IPS-NIHi11 (cell line): ENCODE measurements at regions not wholly inside any gene's neighbourhood (a gene's known extent, or its start where the extent isn't known, plus 50 kb on each side); places are given as distances from the start of the nearest gene placed in this dataset.
A peak's percentile ranks its signal among the peaks of the same experiment; 100 is the strongest.

Source experiments
- DNase-seq: peaks from one replicate; pipeline ENCODE4 v3.0.0; 2012; ENCODE audit warnings: mixed read lengths, low spot score

DNA sequence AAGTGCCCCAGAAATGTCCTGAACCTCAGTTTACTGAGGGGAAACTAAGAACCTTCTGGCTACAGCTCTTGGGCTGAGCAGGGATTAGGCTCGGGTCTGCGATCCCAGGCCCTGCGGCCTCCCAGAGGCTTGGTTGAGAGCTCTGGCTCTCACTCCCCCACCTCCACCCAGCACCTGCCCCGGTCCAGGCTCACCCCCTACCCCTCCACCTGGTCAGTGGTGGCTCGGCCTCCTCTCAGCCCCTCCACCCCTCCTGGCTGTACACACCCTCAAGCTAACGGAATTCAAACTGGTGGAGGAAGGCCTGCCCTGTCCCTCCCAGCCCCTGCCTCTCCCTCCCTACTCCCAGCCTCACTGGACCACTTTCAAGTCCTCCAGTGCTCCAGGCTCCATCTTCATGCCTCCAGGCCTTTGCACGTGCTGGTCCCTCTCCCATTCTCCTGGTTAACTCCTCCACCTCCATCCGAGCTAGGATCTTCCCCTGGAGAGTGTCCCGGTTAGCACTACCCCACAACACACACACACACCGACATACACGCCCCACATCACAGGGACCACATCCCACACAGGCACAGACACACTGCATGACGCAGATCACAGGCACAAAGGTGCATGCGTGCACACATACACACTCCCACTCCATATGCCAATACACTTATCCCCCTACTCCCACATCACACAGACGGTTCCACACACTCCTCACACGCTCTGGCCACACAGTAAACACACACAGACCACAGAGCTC lies 130.9 kb downstream of the C9orf50 start:
- DNase-seq = no peak

DNA sequence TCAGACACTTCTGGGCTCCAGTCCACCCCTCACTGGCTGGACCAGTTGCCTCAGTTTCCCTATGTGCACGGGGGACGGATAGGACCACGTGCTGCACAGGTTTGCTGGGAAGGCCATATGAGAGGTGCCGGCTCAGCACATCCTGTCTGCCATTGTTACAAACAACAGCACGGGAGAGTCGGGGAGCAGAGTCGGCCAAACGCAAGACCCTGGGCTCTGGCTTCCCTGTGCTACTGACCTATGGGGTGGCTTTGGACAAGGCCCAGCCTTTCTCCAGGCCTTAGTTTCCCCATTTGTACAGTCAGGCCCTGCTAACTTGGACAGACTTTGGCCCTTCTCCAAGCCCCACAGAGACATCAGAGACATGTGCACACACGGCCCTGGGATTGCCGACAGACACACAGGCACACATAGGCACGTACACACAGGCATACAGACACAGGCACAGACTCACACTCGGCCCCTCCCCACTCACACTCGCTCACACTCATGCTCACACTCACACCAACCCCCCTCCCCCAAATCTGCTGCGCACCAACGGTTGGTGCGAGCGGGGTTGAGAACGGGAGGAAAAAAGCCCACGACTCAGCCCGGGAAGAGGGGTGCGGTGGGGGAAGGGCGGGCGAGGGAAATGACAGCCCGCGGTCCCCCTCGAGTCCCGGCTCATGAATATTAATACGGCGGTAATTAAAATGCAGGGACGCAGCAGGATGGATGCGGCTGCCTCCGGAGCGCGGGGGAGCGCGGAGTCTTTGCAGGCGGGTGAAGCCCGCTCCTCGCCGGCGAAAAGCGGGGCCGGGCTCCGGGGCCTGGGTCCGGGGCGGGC lies 133.0 kb downstream of the C9orf50 start:
- no peak for DNase-seq

DNA sequence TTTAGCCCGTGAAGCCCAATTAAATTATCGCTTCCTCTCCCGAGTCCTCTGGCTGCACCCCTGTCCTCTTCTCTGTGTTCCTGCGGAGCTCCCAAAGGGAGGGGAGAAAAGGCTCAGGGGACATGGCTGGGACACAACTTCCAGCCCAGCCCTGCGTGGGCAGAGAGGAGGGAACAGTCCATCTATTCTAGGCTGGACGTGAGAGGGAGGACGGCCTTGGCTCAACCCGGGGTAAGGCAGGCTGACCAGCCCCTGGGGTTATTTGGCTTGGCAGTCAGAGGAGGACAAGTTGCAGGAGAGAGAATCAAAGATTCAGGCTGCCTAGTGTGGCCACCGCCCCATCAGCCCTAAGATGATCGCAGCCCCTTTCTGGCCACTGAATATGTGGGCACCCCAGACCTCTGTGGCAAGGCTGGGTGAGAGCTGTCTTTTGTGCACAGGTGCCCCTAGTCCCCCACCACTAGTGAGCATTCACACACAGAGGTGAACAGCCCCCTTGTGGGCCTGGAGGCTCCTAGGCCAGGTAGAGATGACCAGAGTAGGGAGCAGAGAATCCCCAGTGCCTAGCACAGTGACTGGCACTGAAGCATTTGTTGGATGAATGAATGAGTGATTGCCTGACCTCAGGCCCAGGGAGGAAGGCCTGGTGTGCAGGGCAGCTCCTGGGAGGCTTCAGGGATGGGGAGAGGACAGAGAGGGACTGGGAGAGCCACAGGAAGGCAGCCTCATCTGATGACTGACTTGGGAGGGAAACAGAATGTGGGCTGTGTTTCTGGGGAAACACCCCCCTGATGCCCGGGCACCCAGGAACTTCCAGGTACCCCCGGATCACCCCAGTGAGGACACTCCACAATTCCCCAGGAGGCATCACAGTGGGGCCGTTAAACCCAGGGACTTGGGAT lies 133.9 kb downstream of the C9orf50 start:
- no peak for DNase-seq

DNA sequence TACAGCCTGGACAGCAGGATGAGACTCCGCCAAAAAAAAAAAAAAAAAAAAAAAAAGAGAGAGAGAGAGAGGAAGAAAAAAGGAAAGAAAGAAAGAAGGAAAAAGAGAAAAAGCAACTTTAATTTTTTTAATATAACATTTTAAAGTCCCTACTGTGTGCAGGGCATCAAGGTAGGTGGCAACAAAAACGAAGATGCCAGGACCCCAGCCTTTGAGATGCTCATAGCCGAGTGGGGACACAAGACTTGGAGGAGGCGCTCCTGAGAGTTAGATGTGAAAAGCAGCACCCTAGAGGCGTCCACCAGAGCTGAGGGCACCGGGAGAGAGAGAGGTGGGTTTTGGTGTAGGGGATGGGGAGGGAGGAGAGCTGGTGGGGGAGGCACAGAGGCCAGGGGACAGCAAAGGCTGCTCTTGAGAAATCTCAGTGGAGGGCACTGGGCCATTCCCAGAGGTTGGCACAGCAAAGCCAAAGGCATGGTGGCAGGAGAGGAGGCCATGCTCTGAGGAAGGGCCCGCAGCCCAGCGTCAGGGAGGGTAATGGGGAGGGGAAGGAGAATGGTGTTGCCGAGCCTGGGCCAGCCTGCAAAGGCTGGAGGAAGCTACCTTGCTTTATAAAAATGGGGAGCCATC lies 135.6 kb downstream of the C9orf50 start:
- no peak for DNase-seq

DNA sequence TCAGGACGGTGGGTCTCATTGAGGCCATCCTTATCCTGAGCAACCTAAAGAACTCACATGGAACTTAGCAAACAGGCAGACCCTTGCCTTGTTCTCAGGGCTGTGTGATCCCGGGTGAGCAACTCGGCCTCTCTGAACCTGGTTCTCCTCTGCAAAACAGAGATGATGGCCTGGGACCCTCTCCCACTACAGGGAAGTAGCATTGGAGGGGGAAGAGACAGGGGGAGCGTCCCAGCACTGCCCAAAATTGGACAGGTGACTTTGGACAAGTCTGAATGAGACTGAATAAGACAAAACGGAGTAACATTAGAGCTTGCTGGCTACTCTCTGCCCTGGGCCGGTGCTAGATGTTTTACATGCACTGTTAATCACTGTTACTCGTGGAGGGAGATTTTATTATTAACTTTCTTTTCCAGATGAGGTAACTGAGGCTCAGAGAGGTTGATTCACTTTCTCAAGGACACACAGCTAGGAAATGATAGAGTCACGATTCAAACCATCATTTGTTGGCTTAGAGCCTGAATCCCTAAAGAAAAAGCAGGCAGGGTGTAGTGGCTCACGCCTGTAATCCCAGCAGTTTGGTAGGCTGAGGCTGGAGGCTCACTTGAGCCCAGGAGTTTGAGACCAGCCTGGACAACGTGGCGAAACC lies 136.4 kb downstream of the C9orf50 start:
- DNase-seq = no peak

DNA sequence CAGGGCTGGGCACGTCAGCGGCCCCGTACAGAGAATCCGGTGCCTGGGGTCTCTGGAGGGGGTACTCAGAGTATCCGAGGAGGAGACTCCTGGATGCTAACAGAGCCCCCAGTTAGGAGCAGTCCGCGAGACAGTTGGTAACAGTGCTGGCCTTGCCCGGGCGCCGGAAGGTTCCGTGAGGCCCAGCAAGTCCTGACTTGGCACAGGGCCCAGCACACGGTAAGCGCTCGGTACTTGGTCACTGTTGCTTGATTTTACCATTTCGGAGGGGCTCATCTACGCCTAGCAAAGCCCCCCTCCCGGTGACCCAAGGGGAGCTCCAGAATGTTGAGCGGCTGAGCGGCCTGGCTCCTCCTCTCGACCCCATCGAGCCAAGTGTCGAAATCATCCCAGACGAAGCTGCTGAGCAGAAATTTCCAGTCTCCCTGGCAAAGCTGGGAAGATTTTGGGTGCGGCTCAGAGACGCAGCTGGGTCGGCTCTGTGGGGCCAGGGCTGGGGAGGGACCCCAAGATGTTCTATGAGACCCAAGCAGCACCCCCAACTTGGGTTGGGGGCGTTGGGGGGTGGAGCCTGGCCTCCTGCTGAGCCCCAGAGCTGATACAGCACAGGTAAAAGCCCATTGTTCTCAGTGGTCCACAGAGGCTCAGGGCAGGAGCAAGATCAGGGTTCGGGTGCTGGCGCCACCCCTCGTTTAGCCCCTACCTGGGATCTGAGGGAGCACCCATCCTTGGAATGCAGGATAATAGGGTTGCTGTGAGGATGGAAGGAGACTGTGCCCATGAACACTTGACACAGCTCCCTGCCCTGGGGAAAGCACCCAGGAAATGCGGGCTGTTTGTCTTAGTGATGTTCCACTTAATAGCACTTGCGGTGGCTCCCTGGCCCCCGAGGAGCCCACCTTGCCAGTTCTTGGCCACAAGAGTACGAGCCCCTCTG lies 137.2 kb downstream of the C9orf50 start:
- DNase-seq = no peak

DNA sequence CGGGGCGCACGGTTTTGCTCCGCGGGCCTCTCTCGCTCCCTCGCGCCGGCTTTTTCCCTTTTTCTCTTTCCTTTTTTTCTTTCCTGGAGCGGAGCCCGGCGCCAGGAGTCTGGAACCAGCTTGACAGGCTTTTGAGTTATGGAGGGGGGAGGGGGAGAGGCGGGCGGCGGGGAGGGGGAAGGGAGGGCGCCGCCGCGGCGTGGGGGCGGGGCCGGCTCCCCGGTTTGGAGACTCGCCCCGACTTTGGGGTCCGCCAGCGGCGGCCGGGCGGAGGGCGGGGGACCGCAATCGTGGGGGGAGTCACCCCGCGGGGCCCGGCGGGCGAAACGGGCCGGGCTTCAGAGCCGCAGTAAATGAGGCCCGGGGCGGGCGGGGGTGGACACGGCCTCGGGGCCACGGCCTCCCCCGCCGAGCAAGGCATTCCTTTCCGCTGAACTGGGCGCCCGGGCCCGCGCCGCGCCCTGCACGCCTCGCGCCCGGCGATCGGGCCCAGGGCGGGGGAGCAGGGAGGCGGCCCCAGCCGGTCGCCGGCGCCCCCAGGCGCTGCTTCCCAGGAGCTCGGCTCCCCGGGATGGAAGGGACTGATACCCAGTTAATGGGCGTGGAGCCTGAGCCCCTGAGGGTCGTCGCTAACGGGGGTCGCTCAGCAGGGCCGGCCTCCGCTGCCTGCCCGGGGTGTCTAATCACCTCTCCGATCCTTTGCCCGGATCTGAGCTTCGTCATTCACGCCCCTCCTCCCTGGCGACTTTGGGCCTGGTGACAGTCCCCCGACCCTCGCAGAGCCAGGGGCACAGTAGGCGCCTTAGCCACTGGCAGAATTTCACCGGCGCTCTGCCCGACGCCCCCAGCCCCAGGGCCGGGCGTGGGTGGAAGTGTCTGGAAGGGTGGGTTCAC lies 138.1 kb downstream of the C9orf50 start:
- peak; percentile 80 for DNase-seq

DNA sequence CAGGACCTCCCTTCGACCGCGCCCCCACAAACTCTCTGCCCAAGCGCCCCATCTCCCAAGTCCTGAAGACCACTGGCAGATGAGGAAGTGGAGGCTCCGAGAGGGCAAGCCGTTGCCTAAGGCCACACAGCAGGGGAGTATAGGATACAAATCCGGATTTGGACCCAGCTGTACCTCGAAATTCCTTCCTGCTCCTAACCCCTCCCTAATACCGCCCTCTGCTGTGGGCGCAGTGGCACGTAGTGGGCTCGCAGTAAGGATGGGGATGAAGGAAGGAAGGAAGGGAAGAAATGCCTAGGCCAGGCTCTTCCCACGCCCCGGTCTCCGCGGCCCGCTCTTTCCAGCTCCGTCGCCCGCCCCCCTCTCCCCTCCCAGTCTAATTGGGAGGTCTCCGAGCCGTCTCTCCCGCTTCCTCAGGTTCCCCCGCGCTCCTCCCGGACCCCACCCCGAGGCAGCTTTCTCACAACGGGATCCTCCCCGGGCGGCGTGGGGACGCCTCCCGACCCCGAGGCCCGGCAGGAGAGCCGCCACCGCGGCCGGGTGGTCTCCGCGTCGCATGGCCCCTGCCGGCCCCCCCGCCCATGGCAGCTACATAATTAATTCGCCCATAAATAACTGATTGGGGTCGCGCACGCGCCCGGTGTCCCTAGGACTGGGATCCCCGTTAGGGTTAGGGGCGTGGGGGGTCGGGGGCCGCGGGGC lies 138.9 kb downstream of the C9orf50 start:
- peak; percentile 50 for DNase-seq

DNA sequence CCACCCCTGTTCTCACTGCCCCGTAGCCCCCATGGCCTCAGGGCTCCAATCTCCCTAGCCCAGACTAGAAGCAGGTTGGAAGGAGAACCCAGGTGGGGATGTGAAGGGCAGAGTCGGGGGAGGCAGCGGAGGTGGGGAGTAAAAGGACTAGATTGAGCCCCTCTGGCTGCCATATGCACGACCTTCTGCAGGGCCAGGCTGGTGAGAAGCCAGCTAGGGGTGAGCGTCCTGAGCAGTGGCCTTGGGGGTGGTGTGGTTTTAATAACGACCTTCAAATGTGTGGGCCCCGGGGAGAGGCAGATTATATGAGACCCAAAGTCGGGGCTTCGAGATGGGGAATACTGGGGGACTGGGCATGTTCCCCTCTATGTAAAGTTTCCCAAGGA lies 139.5 kb downstream of the C9orf50 start:
- DNase-seq = no peak

DNA sequence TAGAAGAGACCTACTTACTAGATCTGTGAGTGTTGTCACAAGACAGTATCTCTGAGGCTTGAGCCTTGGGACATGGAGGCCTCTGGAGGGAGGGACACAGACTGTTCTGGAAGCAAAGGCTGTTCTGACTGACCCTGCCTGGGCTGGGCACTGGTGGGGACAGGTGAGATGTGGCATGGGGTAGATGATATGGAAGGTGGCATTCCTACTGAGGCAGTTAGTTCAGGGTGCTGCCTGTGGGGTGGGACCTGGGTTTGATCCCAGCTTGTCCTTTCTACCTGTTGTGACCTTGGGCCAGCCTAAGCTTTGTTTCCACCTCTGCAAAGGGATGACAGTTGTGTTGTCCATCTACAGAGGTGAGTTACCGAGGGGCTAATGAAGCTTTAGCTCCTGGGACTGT lies 140.2 kb downstream of the C9orf50 start:
- DNase-seq = no peak

DNA sequence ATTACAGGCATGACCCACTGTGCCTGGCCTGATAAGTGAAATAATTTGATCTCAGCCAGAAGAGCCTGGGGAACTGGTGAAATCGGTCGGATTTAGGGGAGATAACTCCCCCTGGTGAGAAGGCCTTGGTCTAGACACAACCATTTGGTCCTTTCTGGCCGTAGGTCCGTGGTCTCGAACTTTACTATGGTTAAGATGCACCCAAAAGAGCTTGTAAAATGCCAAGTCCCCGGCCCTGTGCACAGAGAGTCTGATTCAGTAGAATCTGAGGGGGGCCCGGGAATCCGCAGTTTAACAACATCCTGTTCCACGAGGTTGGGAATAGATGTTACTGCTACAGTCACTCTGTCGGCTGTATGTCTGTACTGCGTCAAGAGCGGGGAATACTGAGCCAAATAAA lies 140.7 kb downstream of the C9orf50 start:
- no peak for DNase-seq

DNA sequence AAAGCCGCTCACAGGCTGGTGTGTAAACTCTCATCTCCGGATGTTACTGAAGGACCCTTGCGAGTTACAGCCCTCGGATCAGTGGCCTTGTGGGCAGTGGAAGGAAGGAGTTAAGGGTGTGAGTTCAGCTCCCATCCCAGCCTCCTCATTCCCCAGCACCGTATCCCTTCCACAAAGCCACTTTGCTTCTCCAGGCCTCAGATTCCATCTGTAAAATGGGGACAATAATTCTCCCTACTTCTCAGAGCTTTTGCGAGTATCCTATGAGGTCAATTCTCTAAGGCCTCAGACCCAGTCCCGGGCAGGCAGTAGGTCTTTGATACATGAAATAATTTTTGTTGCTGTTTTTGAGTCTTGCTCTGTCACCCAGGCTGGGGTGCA lies 141.3 kb downstream of the C9orf50 start:
- DNase-seq = no peak

DNA sequence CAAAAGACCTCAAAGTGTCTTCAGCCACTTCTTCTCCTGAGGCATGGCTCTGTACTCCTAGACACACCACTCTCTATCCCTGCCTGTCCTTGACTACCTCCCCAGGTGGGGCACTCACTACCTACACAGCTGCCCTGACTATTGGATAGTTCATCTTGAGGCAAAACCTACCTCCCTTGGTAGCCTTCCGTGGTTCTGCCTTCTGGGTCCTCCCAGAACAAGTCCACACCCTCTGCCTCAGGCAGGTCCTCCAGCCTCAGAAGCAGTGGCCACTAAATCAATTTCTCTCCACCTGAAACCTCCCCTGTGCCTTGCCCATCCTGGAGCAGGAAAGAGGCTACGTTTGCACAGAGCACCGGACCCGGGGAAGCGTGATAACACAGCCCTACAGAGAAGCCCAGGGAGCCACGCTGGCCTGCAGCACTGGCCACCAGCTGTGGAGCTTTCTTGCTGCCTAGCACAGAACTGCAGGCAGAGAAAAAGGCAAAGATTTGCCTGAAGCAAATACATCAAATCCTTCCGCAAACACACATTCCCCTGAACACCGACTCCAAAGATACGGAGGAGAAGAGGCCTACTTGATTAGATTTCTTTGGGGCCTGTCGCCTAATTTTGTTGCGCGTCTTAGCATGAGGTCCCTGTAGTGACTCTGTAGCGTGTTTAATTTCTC lies 141.8 kb downstream of the C9orf50 start:
- no peak for DNase-seq

DNA sequence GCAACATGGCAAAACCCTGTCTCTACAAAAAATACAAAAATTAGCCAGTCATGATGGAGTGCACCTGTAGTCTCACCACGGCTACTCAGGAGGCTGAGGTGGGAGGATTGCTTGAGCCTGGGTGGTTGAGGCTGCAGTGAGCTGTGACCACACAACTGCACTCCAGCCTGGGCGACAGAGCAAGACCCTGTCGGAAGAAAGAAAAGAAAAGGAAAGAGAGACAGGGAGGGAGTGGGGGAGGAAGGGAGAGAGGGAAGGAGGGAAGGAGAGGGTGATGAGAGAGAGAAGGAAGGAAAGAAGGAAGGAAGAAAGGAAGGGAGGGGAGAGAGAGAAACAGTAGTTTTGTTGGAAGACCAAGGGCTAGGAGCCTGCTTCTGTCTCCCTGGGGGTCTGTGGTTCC lies 142.4 kb downstream of the C9orf50 start:
- DNase-seq = no peak

DNA sequence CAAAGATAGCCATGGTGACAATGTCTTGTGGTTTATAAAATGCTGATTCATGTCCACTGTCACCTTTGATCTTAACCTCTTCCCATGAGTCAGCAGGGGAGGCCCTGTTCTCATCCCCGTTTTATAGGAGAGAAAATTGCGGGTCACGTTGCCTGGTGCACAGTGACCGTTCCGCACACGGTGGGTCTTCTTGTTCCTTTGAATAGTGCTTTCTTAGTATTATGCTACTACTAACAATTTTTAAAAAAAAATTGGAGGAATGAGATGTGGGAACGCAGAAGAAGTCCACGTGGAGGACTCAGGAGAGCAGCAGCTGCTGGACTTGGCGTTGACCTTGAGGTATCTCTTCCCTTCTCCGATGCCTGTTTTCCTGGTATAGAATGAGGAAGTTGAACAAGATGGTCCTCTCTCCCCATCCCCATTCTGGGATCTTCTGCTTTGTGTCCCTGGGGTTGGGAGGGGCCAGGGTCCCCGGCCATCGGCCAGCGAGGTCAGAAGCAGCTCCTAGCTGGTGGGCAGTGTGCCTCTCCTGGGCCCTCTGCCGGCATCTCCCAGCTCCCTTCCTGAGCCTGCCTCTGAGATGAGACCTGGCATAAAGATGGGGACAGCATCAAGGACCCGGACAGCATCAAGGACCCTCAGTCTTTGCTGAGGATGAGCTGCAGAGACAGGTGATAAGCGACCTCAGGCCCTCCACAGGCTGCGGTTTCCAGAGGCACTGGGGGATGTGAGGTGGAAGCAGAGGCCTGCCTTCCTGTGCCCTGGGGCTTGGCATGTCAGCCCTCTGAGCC lies 143.9 kb downstream of the C9orf50 start:
- no peak for DNase-seq

DNA sequence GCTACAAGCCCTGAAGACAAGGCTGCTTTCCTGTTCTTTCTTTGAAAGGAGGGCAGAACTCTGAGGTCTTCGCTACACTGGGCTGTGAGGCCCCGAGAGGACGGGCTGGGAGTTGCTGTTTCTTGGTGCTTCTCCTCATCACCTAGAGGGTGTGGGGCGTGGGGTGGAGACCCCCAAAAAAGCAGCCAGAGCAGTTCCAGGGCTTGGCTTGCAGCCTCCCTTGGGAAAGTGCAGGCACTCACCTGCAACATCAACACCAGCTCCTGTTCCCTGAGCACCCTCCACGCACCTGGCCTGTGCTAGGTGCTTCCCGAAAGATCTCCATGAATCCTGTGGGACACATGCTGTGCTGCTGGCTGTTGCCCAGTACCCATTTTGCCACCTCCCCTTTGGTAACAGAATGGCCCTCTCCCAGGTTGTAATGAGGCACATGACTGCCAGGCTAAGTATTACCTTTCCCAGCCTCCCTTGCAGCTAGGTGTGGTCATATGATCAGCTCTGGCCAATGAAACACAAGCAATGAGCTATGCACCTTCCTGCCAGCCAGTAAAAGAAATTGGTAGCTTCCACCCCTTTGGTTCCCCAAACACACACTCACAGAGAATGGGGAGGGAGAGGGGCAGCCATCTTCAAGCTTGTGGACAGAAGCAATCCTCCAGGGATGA lies 146.0 kb downstream of the C9orf50 start:
- no peak for DNase-seq
